IgD-negative memory B cell (primary cell): ENCODE measurements at regions not wholly inside any gene's neighbourhood (a gene's known extent, or its start where the extent isn't known, plus 50 kb on each side); places are given as distances from the start of the nearest gene placed in this dataset.

Experiments used
- H3K27ac Mint-ChIP-seq, 3 donors: one replicate each; pipeline ENCODE4 v1.8.0; 2020 to 2022; ENCODE audit warnings: mild to moderate bottlenecking in 3 of 3, mixed read lengths in 3 of 3, moderate library complexity in 1 of 3
- H3K27me3 Mint-ChIP-seq: one replicate; pipeline ENCODE4 v1.8.0; 2021; ENCODE audit warnings: mixed read lengths
- H3K36me3 Mint-ChIP-seq: one replicate; pipeline ENCODE4 v1.8.0; 2020; ENCODE audit warnings: mild to moderate bottlenecking, mixed read lengths
- H3K4me1 Mint-ChIP-seq, 3 donors: one replicate each; pipeline ENCODE4 v1.8.0; 2020 to 2022; ENCODE audit warnings: mixed read lengths in 3 of 3, mild to moderate bottlenecking in 1 of 3
- H3K4me3 Mint-ChIP-seq, 4 donors: one replicate each; pipeline ENCODE4 v1.8.0; 2020 to 2022; ENCODE audit warnings: mild to moderate bottlenecking in 4 of 4, mixed read lengths in 4 of 4, moderate library complexity in 3 of 4
- H3K9me3 Mint-ChIP-seq, 3 donors: one replicate each; pipeline ENCODE4 v1.8.0; 2020 to 2021; ENCODE audit warnings: mixed read lengths in 3 of 3, mild to moderate bottlenecking in 1 of 3

GRCh38 chr16:48487287-48487686 is 102.1 kb upstream of the SIAH1 start:
- H3K27me3 Mint-ChIP-seq: peaks cover 4% of the 10 kb centered on the region
- no peak overlapping the region for H3K4me3 Mint-ChIP-seq
- no peak overlapping the region for H3K27ac Mint-ChIP-seq
- no peaks in the 10 kb centered on the region for H3K36me3 Mint-ChIP-seq
- peaks cover 0 to 2% (median 0%) of the 10 kb centered on the region in 3 donors for H3K4me1 Mint-ChIP-seq
- peaks cover 0 to 6% (median 3%) of the 10 kb centered on the region in 3 donors for H3K9me3 Mint-ChIP-seq

- Mint-ChIP-seq H3K9me3 (peaks cover 0 to 2% (median 0%) of the 10 kb centered on the region in 3 donors), H3K27me3 (peaks cover 4% of the 10 kb centered on the region), H3K36me3 (no peaks in the 10 kb centered on the region), H3K27ac (no peak overlapping the region), H3K4me3 (no peak overlapping the region), H3K4me1 (peaks cover 0 to 2% (median 2%) of the 10 kb centered on the region in 3 donors)
Observed at GRCh38 chr16:48481772-48482171, 96.6 kb upstream of the SIAH1 start.

- peaks cover 0 to 2% (median 0%) of the 10 kb centered on the region in 3 donors for H3K4me1 Mint-ChIP-seq
- H3K36me3 Mint-ChIP-seq: no peaks in the 10 kb centered on the region
- peaks cover 4% of the 10 kb centered on the region for H3K27me3 Mint-ChIP-seq
- H3K27ac Mint-ChIP-seq: peak overlapping the region in 1 of 3 donors; percentile 80
- peaks cover 0 to 2% (median 0%) of the 10 kb centered on the region in 3 donors for H3K9me3 Mint-ChIP-seq
- no peak overlapping the region for H3K4me3 Mint-ChIP-seq
Observed at GRCh38 chr16:48481211-48481610, 96.0 kb upstream of the SIAH1 start.

- Mint-ChIP-seq H3K27ac (no peak overlapping the region), H3K4me3 (no peak overlapping the region), H3K9me3 (peaks cover 0 to 7% (median 0%) of the 10 kb centered on the region in 3 donors)
Observed at GRCh38 chr16:48479955-48480354, 94.7 kb upstream of the SIAH1 start.

GRCh38 chr16:48479329-48479728 is 94.1 kb upstream of the SIAH1 start:
- H3K27ac Mint-ChIP-seq: no peak overlapping the region
- H3K27me3 Mint-ChIP-seq: peaks cover 4% of the 10 kb centered on the region
- peaks cover 0 to 2% (median 0%) of the 10 kb centered on the region in 3 donors for H3K4me1 Mint-ChIP-seq
- H3K9me3 Mint-ChIP-seq: peaks cover 0 to 9% (median 1%) of the 10 kb centered on the region in 3 donors
- H3K36me3 Mint-ChIP-seq: no peaks in the 10 kb centered on the region
- no peak overlapping the region for H3K4me3 Mint-ChIP-seq

More at GRCh38 chr16:48479955-48480354, 94.7 kb upstream of the SIAH1 start:
- Mint-ChIP-seq H3K4me1 (peaks cover 0 to 2% (median 0%) of the 10 kb centered on the region in 3 donors), H3K36me3 (no peaks in the 10 kb centered on the region), H3K27me3 (peaks cover 4% of the 10 kb centered on the region)

- H3K4me1 Mint-ChIP-seq: peaks cover 0 to 2% (median 0%) of the 10 kb centered on the region in 3 donors
- H3K9me3 Mint-ChIP-seq: peaks cover 0 to 9% (median 2%) of the 10 kb centered on the region in 3 donors
- H3K36me3 Mint-ChIP-seq: no peaks in the 10 kb centered on the region
- H3K27me3 Mint-ChIP-seq: peaks cover 2% of the 10 kb centered on the region
- H3K27ac Mint-ChIP-seq: no peak overlapping the region
- H3K4me3 Mint-ChIP-seq: no peak overlapping the region
Observed at GRCh38 chr16:48478393-48478792, 93.2 kb upstream of the SIAH1 start.

- Mint-ChIP-seq H3K27me3 (no peaks in the 10 kb centered on the region), H3K4me1 (no peaks in the 10 kb centered on the region), H3K9me3 (peaks cover 2 to 7% (median 5%) of the 10 kb centered on the region in 3 donors), H3K4me3 (no peak overlapping the region), H3K27ac (no peak overlapping the region), H3K36me3 (no peaks in the 10 kb centered on the region)
Observed at GRCh38 chr16:48471435-48471834, 86.2 kb upstream of the SIAH1 start.

- Mint-ChIP-seq H3K9me3 (peaks cover 0 to 12% (median 0%) of the 10 kb centered on the region in 3 donors), H3K36me3 (no peaks in the 10 kb centered on the region), H3K27ac (no peak overlapping the region), H3K4me3 (no peak overlapping the region), H3K27me3 (no peaks in the 10 kb centered on the region), H3K4me1 (peaks cover 21 to 25% (median 22%) of the 10 kb centered on the region in 3 donors)
Observed at GRCh38 chr16:48462106-48462740, 77.0 kb upstream of the SIAH1 start.

- no peaks in the 10 kb centered on the region for H3K36me3 Mint-ChIP-seq
Observed at GRCh38 chr16:48459167-48459566, 74.0 kb upstream of the SIAH1 start.

GRCh38 chr16:48454051-48454450 is 68.8 kb upstream of the SIAH1 start:
- Mint-ChIP-seq H3K27ac (no peak overlapping the region), H3K4me3 (no peak overlapping the region)

More at GRCh38 chr16:48459167-48459566, 74.0 kb upstream of the SIAH1 start:
- Mint-ChIP-seq H3K27ac (peak overlapping the region in 1 of 3 donors; percentile 68), H3K9me3 (peaks cover 0 to 4% (median 0%) of the 10 kb centered on the region in 3 donors), H3K4me1 (peaks cover 24 to 30% (median 28%) of the 10 kb centered on the region in 3 donors), H3K4me3 (peak overlapping the region in 1 of 4 donors; percentile 81), H3K27me3 (no peaks in the 10 kb centered on the region)

GRCh38 chr16:48452991-48453760 is 68.0 kb upstream of the SIAH1 start:
- H3K9me3 Mint-ChIP-seq: no peaks in the 10 kb centered on the region
- peak overlapping the region in 1 of 4 donors; percentile 17 for H3K4me3 Mint-ChIP-seq
- H3K27ac Mint-ChIP-seq: no peak overlapping the region
- no peaks in the 10 kb centered on the region for H3K27me3 Mint-ChIP-seq
- H3K36me3 Mint-ChIP-seq: no peaks in the 10 kb centered on the region
- H3K4me1 Mint-ChIP-seq: peaks cover 4 to 12% (median 11%) of the 10 kb centered on the region in 3 donors

More at GRCh38 chr16:48454051-48454450, 68.8 kb upstream of the SIAH1 start:
- Mint-ChIP-seq H3K27me3 (no peaks in the 10 kb centered on the region), H3K9me3 (no peaks in the 10 kb centered on the region), H3K4me1 (peaks cover 13 to 19% (median 18%) of the 10 kb centered on the region in 3 donors), H3K36me3 (no peaks in the 10 kb centered on the region)

- Mint-ChIP-seq H3K27me3 (no peaks in the 10 kb centered on the region), H3K27ac (no peak overlapping the region), H3K9me3 (no peaks in the 10 kb centered on the region), H3K4me1 (peaks cover 0 to 7% (median 3%) of the 10 kb centered on the region in 3 donors), H3K4me3 (no peak overlapping the region), H3K36me3 (peaks cover 1% of the 10 kb centered on the region)
Observed at GRCh38 chr16:48451323-48451722, 66.1 kb upstream of the SIAH1 start.

- H3K27me3 Mint-ChIP-seq: no peaks in the 10 kb centered on the region
- H3K4me3 Mint-ChIP-seq: no peak overlapping the region
- H3K4me1 Mint-ChIP-seq: peaks cover 0 to 8% (median 3%) of the 10 kb centered on the region in 3 donors
- H3K27ac Mint-ChIP-seq: no peak overlapping the region
- no peaks in the 10 kb centered on the region for H3K9me3 Mint-ChIP-seq
- H3K36me3 Mint-ChIP-seq: peaks cover 1% of the 10 kb centered on the region
Observed at GRCh38 chr16:48450367-48450766, 65.2 kb upstream of the SIAH1 start.

- Mint-ChIP-seq H3K27me3 (no peaks in the 10 kb centered on the region), H3K4me3 (no peak overlapping the region), H3K27ac (peak overlapping the region in 1 of 3 donors; percentile 57), H3K36me3 (peaks cover 1% of the 10 kb centered on the region), H3K4me1 (peaks cover 0 to 4% (median 0%) of the 10 kb centered on the region in 3 donors), H3K9me3 (no peaks in the 10 kb centered on the region)
Observed at GRCh38 chr16:48448841-48449481, 63.7 kb upstream of the SIAH1 start.
